ENCODE measurements at regions not wholly inside any gene's neighbourhood (a gene's known extent, or its start where the extent isn't known, plus 50 kb on each side); places are given as distances from the start of the nearest gene placed in this dataset.

GRCh38 chr2:145194673-145195072 is 674.8 kb upstream of the ZEB2 start:
- no peak for DNase-seq

- no peak for DNase-seq
Measured at GRCh38 chr2:145190031-145190703, 670.2 kb upstream of the ZEB2 start.

GRCh38 chr2:145186303-145186702 is 666.4 kb upstream of the ZEB2 start:
- DNase-seq: no peak

- no peak for DNase-seq
Measured at GRCh38 chr2:145185696-145186095, 665.8 kb upstream of the ZEB2 start.

GRCh38 chr2:145184741-145185651 is 665.1 kb upstream of the ZEB2 start:
- DNase-seq: no peak

GRCh38 chr2:145169285-145169684 is 649.4 kb upstream of the ZEB2 start:
- no peak for DNase-seq

GRCh38 chr2:145168091-145168490 is 648.2 kb upstream of the ZEB2 start:
- no peak for DNase-seq

- DNase-seq: no peak
Measured at GRCh38 chr2:145166731-145167302, 646.9 kb upstream of the ZEB2 start.

- DNase-seq: no peak
Measured at GRCh38 chr2:145161656-145162055, 641.7 kb upstream of the ZEB2 start.

GRCh38 chr2:145160855-145161254 is 640.9 kb upstream of the ZEB2 start:
- no peak for DNase-seq

GRCh38 chr2:145159676-145160075 is 639.8 kb upstream of the ZEB2 start:
- no peak for DNase-seq

- no peak for DNase-seq
Measured at GRCh38 chr2:145157741-145158591, 638.0 kb upstream of the ZEB2 start.

GRCh38 chr2:145157036-145157675 is 637.2 kb upstream of the ZEB2 start:
- DNase-seq: no peak

GRCh38 chr2:145156199-145156598 is 636.3 kb upstream of the ZEB2 start:
- DNase-seq: no peak

- DNase-seq: no peak
Measured at GRCh38 chr2:145155196-145155595, 635.3 kb upstream of the ZEB2 start.

GRCh38 chr2:145154731-145155130 is 634.8 kb upstream of the ZEB2 start:
- DNase-seq: no peak

GRCh38 chr2:145146691-145147090 is 626.8 kb upstream of the ZEB2 start:
- DNase-seq: no peak

- DNase-seq: no peak
Measured at GRCh38 chr2:145144131-145144728, 624.3 kb upstream of the ZEB2 start.

- no peak for DNase-seq
Measured at GRCh38 chr2:145141981-145142380, 622.1 kb upstream of the ZEB2 start.

GRCh38 chr2:145140658-145141057 is 620.7 kb upstream of the ZEB2 start:
- no peak for DNase-seq

- DNase-seq: no peak
Measured at GRCh38 chr2:145138626-145139025, 618.7 kb upstream of the ZEB2 start.

GRCh38 chr2:145137901-145138300 is 618.0 kb upstream of the ZEB2 start:
- no peak for DNase-seq
